Thymus (tissue), 11 donors: ENCODE measurements at regions not wholly inside any gene's neighbourhood (a gene's known extent, or its start where the extent isn't known, plus 50 kb on each side); places are given as distances from the start of the nearest gene placed in this dataset.

Source experiments
- DNase-seq, 9 donors: peaks; one replicate each; pipeline ENCODE4 v3.0.0-alpha.2; 2013; ENCODE audit warnings: low spot score in 9 of 9, low read depth in 6 of 9, missing footprints in 1 of 9
- H3K27ac ChIP-seq, 2 donors: one replicate each; pipeline ENCODE4 v1.5.1; 2013; ENCODE audit warnings: control low read depth in 1 of 2, low read depth in 1 of 2, low read length in 1 of 2, mild to moderate bottlenecking in 1 of 2, moderate library complexity in 1 of 2
- H3K27me3 ChIP-seq, 2 donors: one replicate each; pipeline ENCODE4 v1.5.1; 2013; ENCODE audit warnings: low read length in 1 of 2; ENCODE audit not compliant: control insufficient read depth in 2 of 2, insufficient read depth in 1 of 2
- H3K36me3 ChIP-seq, 2 donors: one replicate each; pipeline ENCODE4 v1.5.1; 2013; ENCODE audit warnings: low read length in 1 of 2, mild to moderate bottlenecking in 1 of 2, moderate library complexity in 1 of 2; ENCODE audit not compliant: control insufficient read depth in 2 of 2, insufficient read depth in 2 of 2
- H3K4me1 ChIP-seq, 2 donors: one replicate each; pipeline ENCODE4 v1.5.1; 2013; ENCODE audit warnings: low read length in 2 of 2; ENCODE audit not compliant: control insufficient read depth in 2 of 2, insufficient read depth in 2 of 2
- H3K4me3 ChIP-seq, 2 donors: one replicate each; pipeline ENCODE4 v1.5.1; 2013; ENCODE audit warnings: low read length in 2 of 2, control low read depth in 1 of 2, mild to moderate bottlenecking in 1 of 2
- H3K9me3 ChIP-seq, 2 donors: one replicate each; pipeline ENCODE4 v1.5.1; 2013; ENCODE audit warnings: low read length in 1 of 2, mild to moderate bottlenecking in 1 of 2; ENCODE audit not compliant: control insufficient read depth in 2 of 2, insufficient read depth in 1 of 2
- WGBS: extraction: QIAGEN DNeasy Blood & Tissue Kit; methylation state at CpG from one replicate; pipeline ENCODE4 v1.1.7; 2013; 5-methylcytosine and 5-hydroxymethylcytosine counted together
- donor health status: healthy.

DNA sequence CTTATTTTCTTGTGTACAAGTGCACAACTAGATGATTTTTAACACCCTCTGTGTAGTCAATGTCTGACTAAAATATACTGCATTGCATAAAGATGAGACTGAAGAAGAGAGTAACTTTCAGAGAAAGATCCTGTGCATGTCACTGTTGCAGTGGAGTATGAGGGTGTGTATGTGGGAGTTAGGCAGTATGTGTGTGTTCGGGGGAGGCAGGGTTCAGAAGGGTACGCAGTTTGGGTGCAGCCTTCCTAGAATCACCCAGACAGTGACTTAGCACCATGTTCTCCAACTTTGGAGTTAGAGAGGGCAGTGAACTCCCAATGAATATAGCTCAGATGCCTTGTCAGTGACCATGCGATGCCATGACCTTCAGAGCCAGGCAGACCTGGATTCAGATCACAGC lies 84.6 kb downstream of the LRATD1 start:
- Histone ChIP-seq H3K36me3 (no peaks in the 10 kb centered on the region), H3K4me3 (no peak overlapping the region), H3K9me3 (no peaks in the 10 kb centered on the region), H3K4me1 (no peaks in the 10 kb centered on the region), H3K27me3 (no peaks in the 10 kb centered on the region), H3K27ac (no peak overlapping the region)
- DNase-seq: no peak
- 92% methylated on average over 3 of the region's 3 CpGs for WGBS

DNA sequence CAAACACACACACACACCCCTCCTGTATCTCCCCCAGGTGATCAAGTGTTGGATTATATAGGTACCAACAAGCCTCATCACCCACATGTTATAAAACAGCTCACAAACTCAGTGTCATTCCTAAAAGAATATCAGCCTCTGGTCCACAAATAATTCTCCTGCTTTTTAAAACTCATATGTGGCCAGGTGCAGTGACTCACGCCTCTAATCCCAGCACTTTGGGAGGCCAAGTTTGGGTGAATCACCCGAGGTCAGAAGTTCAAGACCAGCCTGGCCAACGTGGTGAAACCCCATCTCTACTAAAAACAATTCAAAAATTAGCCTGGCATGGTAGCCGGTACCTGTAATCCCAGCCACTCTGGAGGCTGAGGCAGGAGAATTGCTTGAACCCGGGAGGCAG lies 87.8 kb downstream of the LRATD1 start:
- no peaks in the 10 kb centered on the region for H3K9me3 ChIP-seq
- DNase-seq: no peak
- H3K27me3 ChIP-seq: no peaks in the 10 kb centered on the region
- H3K36me3 ChIP-seq: no peaks in the 10 kb centered on the region
- WGBS: 85% methylated on average over 5 of the region's 5 CpGs
- no peaks in the 10 kb centered on the region for H3K4me1 ChIP-seq
- no peak overlapping the region for H3K27ac ChIP-seq
- H3K4me3 ChIP-seq: no peak overlapping the region

GRCh38 chr2:14720739-14721138 lies 88.2 kb downstream of the LRATD1 start:
- DNase-seq: no peak
- no peak overlapping the region for H3K4me3 ChIP-seq
- H3K27ac ChIP-seq: no peak overlapping the region
- no peaks in the 10 kb centered on the region for H3K9me3 ChIP-seq
- WGBS: 87% methylated on average over 2 of the region's 2 CpGs
- H3K4me1 ChIP-seq: no peaks in the 10 kb centered on the region
- H3K27me3 ChIP-seq: no peaks in the 10 kb centered on the region
- H3K36me3 ChIP-seq: no peaks in the 10 kb centered on the region

GRCh38 chr2:14722904-14723570 lies 90.5 kb downstream of the LRATD1 start:
- Histone ChIP-seq H3K9me3 (no peaks in the 10 kb centered on the region), H3K36me3 (no peaks in the 10 kb centered on the region), H3K27me3 (no peaks in the 10 kb centered on the region), H3K27ac (no peak overlapping the region), H3K4me3 (no peak overlapping the region), H3K4me1 (no peaks in the 10 kb centered on the region)
- WGBS: 66% methylated on average over 3 of the region's 3 CpGs
- no peak for DNase-seq

DNA sequence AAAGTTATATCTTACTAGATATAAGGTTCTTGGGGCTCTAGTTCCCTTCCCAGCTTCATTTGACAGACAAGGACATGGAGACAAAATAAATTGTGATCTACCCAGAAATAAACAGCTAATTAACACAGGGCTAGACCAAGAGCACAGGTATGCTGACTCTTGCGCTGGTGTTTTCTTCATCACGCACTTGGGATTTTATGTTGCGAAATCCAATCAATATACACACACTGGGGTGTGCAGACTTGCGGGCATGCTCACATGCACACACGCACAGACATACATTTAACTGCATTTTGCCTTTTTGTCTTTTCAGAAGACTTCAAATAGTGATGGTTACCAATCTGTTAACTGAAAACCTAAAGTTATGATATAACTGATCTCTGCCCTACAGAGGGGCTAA lies 91.2 kb downstream of the LRATD1 start:
- Histone ChIP-seq H3K9me3 (no peaks in the 10 kb centered on the region), H3K4me1 (no peaks in the 10 kb centered on the region), H3K4me3 (no peak overlapping the region), H3K27ac (no peak overlapping the region), H3K36me3 (no peaks in the 10 kb centered on the region), H3K27me3 (no peaks in the 10 kb centered on the region)
- DNase-seq: no peak
- 74% methylated on average over 5 of the region's 5 CpGs for WGBS

GRCh38 chr2:14735696-14736095 lies 103.2 kb downstream of the LRATD1 start:
- no peaks in the 10 kb centered on the region for H3K36me3 ChIP-seq
- no peaks in the 10 kb centered on the region for H3K4me1 ChIP-seq
- no peak for DNase-seq
- H3K27me3 ChIP-seq: no peaks in the 10 kb centered on the region
- H3K4me3 ChIP-seq: no peak overlapping the region
- H3K9me3 ChIP-seq: no peaks in the 10 kb centered on the region
- 92% methylated on average over 4 of the region's 4 CpGs for WGBS
- no peak overlapping the region for H3K27ac ChIP-seq

GRCh38 chr2:14737201-14737600 lies 104.7 kb downstream of the LRATD1 start:
- Histone ChIP-seq H3K4me3 (no peak overlapping the region), H3K27ac (no peak overlapping the region), H3K27me3 (no peaks in the 10 kb centered on the region), H3K36me3 (no peaks in the 10 kb centered on the region), H3K9me3 (no peaks in the 10 kb centered on the region), H3K4me1 (no peaks in the 10 kb centered on the region)
- WGBS: 68% methylated on average over 1 of the region's 1 CpG
- DNase-seq: no peak

DNA sequence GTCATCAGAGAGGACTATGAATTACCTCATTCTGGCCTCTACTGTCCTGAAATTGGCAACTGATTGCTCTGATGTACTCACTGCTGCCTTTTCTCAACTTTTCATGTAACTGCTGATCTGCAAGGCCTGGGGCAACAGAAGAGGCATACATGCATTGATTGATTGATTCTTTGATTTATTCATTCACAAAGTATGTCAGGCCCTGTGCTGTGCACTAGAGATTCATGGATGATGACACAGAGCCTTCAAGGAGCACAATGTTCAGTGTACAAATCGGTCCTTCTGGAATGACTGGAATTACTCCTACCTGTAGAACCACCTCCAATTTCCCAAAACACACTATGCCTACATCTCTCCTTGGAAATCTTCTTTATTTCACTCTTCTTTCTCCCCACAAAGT lies 111.3 kb downstream of the LRATD1 start:
- no peak for DNase-seq
- no peak overlapping the region for H3K27ac ChIP-seq
- H3K36me3 ChIP-seq: no peaks in the 10 kb centered on the region
- no peak overlapping the region for H3K4me3 ChIP-seq
- H3K9me3 ChIP-seq: peaks cover 3 to 4% of the 10 kb centered on the region in 2 donors
- H3K27me3 ChIP-seq: no peaks in the 10 kb centered on the region
- WGBS: 88% methylated on average over 1 of the region's 1 CpG
- H3K4me1 ChIP-seq: no peaks in the 10 kb centered on the region

- no peak overlapping the region for H3K27ac ChIP-seq
- WGBS: 90% methylated on average over 9 of the region's 9 CpGs
- H3K4me1 ChIP-seq: no peaks in the 10 kb centered on the region
- H3K36me3 ChIP-seq: no peaks in the 10 kb centered on the region
- DNase-seq: no peak
- no peaks in the 10 kb centered on the region for H3K27me3 ChIP-seq
- H3K4me3 ChIP-seq: no peak overlapping the region
- H3K9me3 ChIP-seq: peaks cover 3 to 4% of the 10 kb centered on the region in 2 donors
These were observed 113.0 kb downstream of the LRATD1 start for GRCh38 chr2:14745288-14746076.
